ENCODE measurements at regions not wholly inside any gene's neighbourhood (a gene's known extent, or its start where the extent isn't known, plus 50 kb on each side); places are given as distances from the start of the nearest gene placed in this dataset.

- TF ChIP-seq CTCF (IDR thresholded peaks at IDR 0.05): no peak
- no peak for TF ChIP-seq POLR2A (IDR thresholded peaks at IDR 0.05)
These were observed 894.7 kb downstream of the TMEM182 start for GRCh38 chr2:103656558-103656957.

Measured in testis (tissue), 2 donors.